ENCODE measurements at regions not wholly inside any gene's neighbourhood (a gene's known extent, or its start where the extent isn't known, plus 50 kb on each side); places are given as distances from the start of the nearest gene placed in this dataset.

DNA sequence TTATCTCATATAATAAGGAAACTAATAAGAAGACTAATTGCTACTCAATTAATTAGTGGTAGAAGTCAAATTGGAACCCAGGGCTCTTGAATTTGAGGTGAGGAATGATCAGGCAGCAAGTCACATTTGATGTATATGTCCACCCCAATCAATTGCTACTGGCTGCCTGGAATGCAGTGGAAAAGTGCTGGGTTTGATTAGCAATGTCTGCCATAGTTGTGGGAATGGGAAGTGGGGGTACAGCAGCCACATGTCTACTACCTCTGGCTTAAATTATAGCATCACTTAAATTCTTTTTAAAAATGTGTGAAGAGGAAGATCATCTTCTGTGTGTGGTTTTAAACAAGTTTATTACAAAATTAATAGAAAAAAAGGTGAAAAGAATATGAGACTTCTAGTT lies 50.8 kb upstream of the NAV2 start:
- no peak for DNase-seq (ENCODE audit: low spot score)

- DNase-seq (ENCODE audit: low spot score): no peak
Observed at GRCh38 chr11:19660076-19660475, 52.6 kb upstream of the NAV2 start.

- no peak for DNase-seq (ENCODE audit: low spot score)
Observed at GRCh38 chr11:19659529-19659928, 53.1 kb upstream of the NAV2 start.

DNA sequence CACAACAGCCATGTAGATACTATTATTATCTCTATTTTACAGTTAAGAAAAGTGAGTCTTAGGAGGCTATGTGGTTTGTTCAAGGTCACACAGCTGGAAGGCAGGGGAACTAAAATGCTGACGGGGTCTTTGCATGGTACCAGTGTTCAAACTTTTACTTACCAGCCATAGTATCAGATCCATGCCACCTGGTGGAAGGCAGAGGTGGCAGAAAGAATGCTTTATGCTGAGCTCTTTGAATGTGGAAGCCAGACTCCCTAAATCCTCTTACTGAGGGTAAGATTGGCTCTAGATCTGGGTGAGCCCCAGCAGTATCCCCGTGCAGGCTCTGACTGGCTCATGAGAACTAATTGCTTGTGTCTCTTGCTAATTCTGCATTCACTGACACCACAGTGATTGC lies 54.3 kb upstream of the NAV2 start:
- no peak for DNase-seq (ENCODE audit: low spot score)

DNA sequence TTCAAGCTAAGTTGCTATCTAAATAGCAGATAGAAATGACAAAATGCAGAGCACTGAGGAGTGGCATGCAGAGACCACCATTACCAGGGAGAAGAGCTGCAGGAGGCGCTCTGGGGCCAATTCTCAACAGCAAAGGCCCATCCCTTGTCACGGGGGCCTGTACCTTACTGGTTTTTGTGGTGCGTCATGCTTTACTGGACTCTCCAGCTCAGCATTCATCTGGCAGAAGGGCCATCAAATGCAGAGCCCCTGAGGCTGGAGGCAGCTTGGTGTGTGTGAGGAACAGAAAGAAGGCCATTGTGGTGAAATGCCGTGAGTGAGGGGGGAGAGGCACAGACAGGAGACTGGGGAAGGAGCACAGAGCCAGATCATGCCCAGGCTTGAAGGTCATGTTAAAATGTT lies 56.5 kb upstream of the NAV2 start:
- no peak for DNase-seq (ENCODE audit: low spot score)

DNA sequence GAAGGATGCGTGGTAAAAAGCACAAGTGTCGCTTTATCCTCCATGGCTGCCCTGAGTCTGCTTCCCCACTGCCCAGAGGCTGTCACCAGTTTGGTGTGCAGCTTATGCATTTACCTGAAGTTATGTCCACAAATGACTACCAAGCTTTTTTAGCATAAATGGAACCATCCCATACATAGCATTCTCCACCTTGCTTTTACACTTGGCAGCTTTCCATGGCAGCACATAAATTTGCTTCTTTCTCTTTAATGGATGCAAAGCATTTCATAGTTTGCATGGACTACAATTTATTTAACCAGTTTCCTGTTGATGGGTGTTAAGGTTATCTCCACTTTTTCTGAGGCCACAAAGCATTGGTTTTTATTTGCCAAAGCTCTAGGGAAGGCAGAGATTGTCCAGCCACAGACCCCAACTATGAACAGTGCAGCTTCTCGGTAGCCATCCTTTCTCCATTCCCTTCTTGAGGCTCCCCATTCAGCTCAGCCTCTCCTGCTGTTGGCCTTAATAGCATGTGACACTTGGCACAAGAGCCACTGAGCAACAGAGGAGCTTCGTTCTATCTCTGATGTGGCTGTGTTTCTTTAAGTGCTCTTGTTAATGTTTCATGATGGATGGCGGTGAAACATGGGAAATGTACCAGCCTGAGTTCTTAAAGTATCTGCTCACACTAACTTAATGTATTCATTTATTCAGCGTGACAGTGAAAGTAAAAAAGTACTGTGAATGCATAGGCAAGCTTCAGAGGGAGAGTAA lies 59.8 kb upstream of the NAV2 start:
- DNase-seq (ENCODE audit: low spot score): no peak

GRCh38 chr11:19651653-19652052 lies 61.0 kb upstream of the NAV2 start:
- DNase-seq (ENCODE audit: low spot score): no peak

DNA sequence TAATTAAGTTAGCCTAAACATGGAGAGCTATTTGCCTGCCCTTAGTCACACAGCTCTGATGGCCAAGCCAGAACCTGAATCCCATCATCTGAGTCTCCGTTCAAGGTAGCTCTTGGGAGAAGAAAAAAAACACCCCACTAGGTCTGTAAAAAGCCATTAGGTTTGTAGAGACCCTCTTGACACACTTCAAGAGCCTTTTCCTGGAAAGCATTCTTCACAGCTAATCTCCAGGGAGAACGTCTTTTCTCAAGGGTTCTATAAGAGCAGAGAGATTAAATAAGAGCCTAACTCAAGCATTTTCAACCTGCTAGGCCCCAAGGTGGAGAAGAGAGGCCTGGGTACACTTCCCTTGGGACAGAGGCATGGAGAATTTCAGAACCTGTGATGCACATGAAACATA lies 61.6 kb upstream of the NAV2 start:
- no peak for DNase-seq (ENCODE audit: low spot score)

GRCh38 chr11:19650467-19650866 lies 62.2 kb upstream of the NAV2 start:
- no peak for DNase-seq (ENCODE audit: low spot score)

GRCh38 chr11:19649751-19650150 lies 62.9 kb upstream of the NAV2 start:
- no peak for DNase-seq (ENCODE audit: low spot score)

GRCh38 chr11:19648321-19648720 lies 64.3 kb upstream of the NAV2 start:
- no peak for DNase-seq (ENCODE audit: low spot score)

GRCh38 chr11:19647816-19648215 lies 64.8 kb upstream of the NAV2 start:
- no peak for DNase-seq (ENCODE audit: low spot score)

DNA sequence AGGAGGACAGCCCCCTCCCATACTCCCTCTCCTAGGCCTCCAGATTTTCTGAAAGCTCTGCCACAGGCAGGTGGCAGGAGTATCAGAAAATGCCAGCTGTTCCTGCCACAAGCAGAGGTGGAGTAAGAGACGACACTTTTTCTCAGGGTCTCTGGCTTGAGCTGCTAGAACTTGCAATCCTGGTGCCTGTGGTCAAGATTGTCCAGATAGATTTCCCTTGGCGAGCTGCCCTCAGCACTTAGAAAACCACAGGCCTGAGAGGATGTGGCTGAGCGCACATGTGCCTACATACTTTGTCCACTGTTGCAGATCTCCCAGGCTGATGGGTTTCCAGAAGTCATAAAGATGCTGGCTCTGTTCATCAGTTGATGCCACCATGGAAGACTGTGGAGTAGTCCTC lies 65.7 kb upstream of the NAV2 start:
- no peak for DNase-seq (ENCODE audit: low spot score)

- no peak for DNase-seq (ENCODE audit: low spot score)
Observed at GRCh38 chr11:19646308-19646707, 66.3 kb upstream of the NAV2 start.

DNA sequence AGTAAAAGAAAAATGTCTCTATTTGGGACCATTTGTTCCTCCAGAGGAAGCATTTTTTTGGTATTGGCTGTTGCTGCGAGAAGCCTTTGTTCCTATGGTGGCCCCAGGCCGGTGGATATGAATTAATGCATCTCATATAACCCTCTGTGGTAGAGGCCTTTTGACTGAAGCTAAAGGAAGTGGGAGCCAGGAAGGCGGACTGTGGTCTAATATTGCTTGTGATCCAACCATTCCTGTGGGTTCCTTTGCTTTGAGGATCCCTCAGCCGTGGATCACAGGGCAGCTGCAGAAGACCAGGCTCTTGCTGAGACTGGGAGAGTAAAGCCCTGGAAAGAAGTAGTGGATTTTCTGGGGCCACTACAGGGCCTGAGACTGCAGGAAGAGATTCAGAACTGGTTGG lies 68.3 kb upstream of the NAV2 start:
- DNase-seq (ENCODE audit: low spot score): no peak

- DNase-seq (ENCODE audit: low spot score): no peak
Observed at GRCh38 chr11:19642185-19643158, 70.2 kb upstream of the NAV2 start.

GRCh38 chr11:19639603-19640105 lies 73.0 kb upstream of the NAV2 start:
- DNase-seq (ENCODE audit: low spot score): no peak

GRCh38 chr11:19635332-19635731 lies 77.3 kb upstream of the NAV2 start:
- no peak for DNase-seq (ENCODE audit: low spot score)

- DNase-seq (ENCODE audit: low spot score): no peak
Observed at GRCh38 chr11:19633276-19633675, 79.4 kb upstream of the NAV2 start.

GRCh38 chr11:19632499-19632834 lies 80.2 kb upstream of the NAV2 start:
- DNase-seq (ENCODE audit: low spot score): no peak

- no peak for DNase-seq (ENCODE audit: low spot score)
Observed at GRCh38 chr11:19631712-19632498, 80.7 kb upstream of the NAV2 start.

GRCh38 chr11:19628018-19628417 lies 84.6 kb upstream of the NAV2 start:
- no peak for DNase-seq (ENCODE audit: low spot score)

Measured in hematopoietic multipotent progenitor cell treated with erythropoietin and hydrocortisone succinate and interleukin-3 and kit ligand, for 15 days (in vitro differentiated cells).